ENCODE measurements at regions not wholly inside any gene's neighbourhood (a gene's known extent, or its start where the extent isn't known, plus 50 kb on each side); places are given as distances from the start of the nearest gene placed in this dataset.

GRCh38 chr4:126221282-126221681 is 906.5 kb downstream of the FAT4 start:
- H3K27ac ChIP-seq: no peak overlapping the region
- no peaks in the 10 kb centered on the region for H3K9me3 ChIP-seq
- no peaks in the 10 kb centered on the region for H3K27me3 ChIP-seq
- no peak overlapping the region for H3K4me3 ChIP-seq
- DNase-seq (ENCODE audit: low spot score in 2 of 2): no peak
- TF ChIP-seq POLR2A (IDR thresholded peaks at IDR 0.05): no peak
- no peak for TF ChIP-seq EP300 (IDR thresholded peaks at IDR 0.05)
- no peak for TF ChIP-seq POLR2AphosphoS5 (IDR thresholded peaks at IDR 0.05)
- TF ChIP-seq, protein P1, sequence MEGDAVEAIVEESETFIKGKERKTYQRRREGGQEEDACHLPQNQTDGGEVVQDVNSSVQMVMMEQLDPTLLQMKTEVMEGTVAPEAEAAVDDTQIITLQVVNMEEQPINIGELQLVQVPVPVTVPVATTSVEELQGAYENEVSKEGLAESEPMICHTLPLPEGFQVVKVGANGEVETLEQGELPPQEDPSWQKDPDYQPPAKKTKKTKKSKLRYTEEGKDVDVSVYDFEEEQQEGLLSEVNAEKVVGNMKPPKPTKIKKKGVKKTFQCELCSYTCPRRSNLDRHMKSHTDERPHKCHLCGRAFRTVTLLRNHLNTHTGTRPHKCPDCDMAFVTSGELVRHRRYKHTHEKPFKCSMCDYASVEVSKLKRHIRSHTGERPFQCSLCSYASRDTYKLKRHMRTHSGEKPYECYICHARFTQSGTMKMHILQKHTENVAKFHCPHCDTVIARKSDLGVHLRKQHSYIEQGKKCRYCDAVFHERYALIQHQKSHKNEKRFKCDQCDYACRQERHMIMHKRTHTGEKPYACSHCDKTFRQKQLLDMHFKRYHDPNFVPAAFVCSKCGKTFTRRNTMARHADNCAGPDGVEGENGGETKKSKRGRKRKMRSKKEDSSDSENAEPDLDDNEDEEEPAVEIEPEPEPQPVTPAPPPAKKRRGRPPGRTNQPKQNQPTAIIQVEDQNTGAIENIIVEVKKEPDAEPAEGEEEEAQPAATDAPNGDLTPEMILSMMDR (IDR thresholded peaks at IDR 0.05): no peak
- H3K36me3 ChIP-seq: no peaks in the 10 kb centered on the region
- H3K4me1 ChIP-seq: no peaks in the 10 kb centered on the region
- 79% methylated on average over 3 of the region's 3 CpGs for WGBS

DNA sequence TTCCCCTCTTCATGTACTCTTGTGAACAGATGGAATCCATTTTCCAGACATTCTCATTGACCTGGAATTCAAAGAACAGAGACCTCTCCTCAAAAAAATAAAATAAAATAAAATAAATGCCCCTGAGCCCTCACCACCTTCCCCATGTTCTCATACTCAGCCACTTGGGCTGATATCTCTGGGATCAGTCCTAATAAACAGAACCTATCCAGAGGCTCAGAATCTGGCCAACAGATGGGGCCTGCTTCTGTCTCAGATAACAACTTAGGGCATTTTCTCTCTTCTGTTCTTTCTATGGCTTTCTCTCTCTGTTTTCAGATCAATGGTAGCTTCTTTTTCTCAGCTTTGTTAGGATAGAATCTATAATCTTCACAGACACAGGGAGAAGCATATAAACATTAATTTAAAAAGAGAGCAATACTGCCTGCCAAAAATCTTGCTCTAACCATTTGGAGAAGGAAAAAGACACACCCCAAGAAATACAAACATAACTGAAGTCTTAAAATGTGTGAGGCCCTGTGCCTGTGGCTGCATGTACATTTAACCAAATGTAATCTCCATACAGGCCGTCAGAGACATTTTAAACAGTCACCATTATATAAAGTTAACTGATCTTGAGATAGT is 907.1 kb downstream of the FAT4 start:
- Histone ChIP-seq H3K27ac (no peak overlapping the region), H3K36me3 (no peaks in the 10 kb centered on the region), H3K27me3 (no peaks in the 10 kb centered on the region), H3K4me1 (no peaks in the 10 kb centered on the region), H3K9me3 (no peaks in the 10 kb centered on the region), H3K4me3 (no peak overlapping the region)
- no peak for TF ChIP-seq POLR2A (IDR thresholded peaks at IDR 0.05)
- TF ChIP-seq, protein P1 (IDR thresholded peaks at IDR 0.05): no peak
- TF ChIP-seq POLR2AphosphoS5 (IDR thresholded peaks at IDR 0.05): no peak
- no peak for TF ChIP-seq EP300 (IDR thresholded peaks at IDR 0.05)
- no peak for DNase-seq (ENCODE audit: low spot score in 2 of 2)
- 36% methylated on average over 1 of the region's 1 CpG for WGBS

DNA sequence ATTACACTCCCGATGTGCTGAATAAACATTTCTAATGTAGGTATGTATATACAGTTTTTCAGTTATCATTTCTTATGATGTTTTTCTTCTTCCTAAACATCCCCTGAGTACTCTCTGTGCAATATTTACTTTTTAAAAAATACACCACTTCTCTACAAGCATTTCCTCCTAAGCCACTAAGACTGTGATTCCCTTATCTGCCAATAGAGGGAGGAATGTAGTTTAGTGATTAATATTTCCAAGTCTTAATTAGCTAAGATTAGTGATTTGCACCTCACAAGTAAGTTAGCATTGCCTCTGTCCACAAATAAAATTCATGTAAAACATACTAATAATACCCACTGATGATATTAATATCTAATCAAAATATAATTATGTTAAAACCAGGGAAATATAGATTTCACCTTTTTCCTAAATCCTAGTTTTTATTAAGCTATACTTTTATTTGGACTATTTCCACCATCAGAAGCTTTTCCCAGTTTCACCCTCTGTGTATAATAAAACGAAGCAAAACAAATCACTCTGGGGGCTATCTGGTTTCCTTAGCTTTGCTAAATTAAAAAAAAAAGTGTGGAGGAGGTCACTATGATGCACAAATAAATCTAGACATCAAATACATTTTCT is 909.1 kb downstream of the FAT4 start:
- Histone ChIP-seq H3K4me3 (no peak overlapping the region), H3K27me3 (no peaks in the 10 kb centered on the region), H3K4me1 (no peaks in the 10 kb centered on the region), H3K27ac (no peak overlapping the region), H3K36me3 (no peaks in the 10 kb centered on the region), H3K9me3 (no peaks in the 10 kb centered on the region)
- WGBS: 78% methylated on average over 2 of the region's 2 CpGs
- DNase-seq (ENCODE audit: low spot score in 2 of 2): no peak
- TF ChIP-seq, protein P1 (IDR thresholded peaks at IDR 0.05): peak in 1 of 2 donors; percentile 23
- TF ChIP-seq POLR2AphosphoS5 (IDR thresholded peaks at IDR 0.05): no peak

GRCh38 chr4:126227428-126227827 is 912.7 kb downstream of the FAT4 start:
- Histone ChIP-seq H3K9me3 (no peaks in the 10 kb centered on the region), H3K36me3 (no peaks in the 10 kb centered on the region), H3K27me3 (no peaks in the 10 kb centered on the region), H3K4me3 (no peak overlapping the region), H3K4me1 (no peaks in the 10 kb centered on the region), H3K27ac (no peak overlapping the region)
- no peak for TF ChIP-seq POLR2A (IDR thresholded peaks at IDR 0.05)
- no peak for TF ChIP-seq POLR2AphosphoS5 (IDR thresholded peaks at IDR 0.05)
- TF ChIP-seq EP300 (IDR thresholded peaks at IDR 0.05): no peak
- TF ChIP-seq, protein P1 (IDR thresholded peaks at IDR 0.05): no peak
- DNase-seq (ENCODE audit: low spot score in 2 of 2): no peak
- 86% methylated on average over 4 of the region's 4 CpGs for WGBS

DNA sequence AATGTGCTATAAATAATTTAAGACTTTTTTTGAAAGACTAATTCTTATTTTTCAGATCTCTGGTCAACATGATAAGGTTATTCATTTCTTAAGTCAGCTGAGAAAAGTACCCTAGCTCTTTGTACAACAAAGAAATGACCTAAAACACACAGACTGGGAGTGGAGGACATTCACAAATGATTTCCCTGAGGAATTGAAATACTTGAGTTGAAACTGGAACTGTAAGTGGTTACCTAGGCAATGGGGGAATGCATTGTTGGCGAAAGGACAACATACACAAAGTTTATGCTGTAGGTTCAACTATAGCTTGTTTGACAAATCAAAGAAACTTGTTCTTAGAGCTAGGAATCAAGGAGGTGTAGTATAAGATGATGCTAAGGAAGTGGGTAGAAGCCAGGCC is 915.5 kb downstream of the FAT4 start:
- Histone ChIP-seq H3K27ac (no peak overlapping the region), H3K4me3 (no peak overlapping the region), H3K27me3 (no peaks in the 10 kb centered on the region), H3K4me1 (no peaks in the 10 kb centered on the region), H3K9me3 (no peaks in the 10 kb centered on the region), H3K36me3 (no peaks in the 10 kb centered on the region)
- DNase-seq (ENCODE audit: low spot score in 2 of 2): no peak
- TF ChIP-seq, protein P1 (IDR thresholded peaks at IDR 0.05): no peak
- TF ChIP-seq POLR2A (IDR thresholded peaks at IDR 0.05) (no peak), POLR2AphosphoS5 (IDR thresholded peaks at IDR 0.05) (no peak), EP300 (IDR thresholded peaks at IDR 0.05) (no peak)
- WGBS: 94% methylated on average over 1 of the region's 1 CpG

All from suprapubic skin (tissue), 4 donors.